IPS DF 4.7 (cell line): ENCODE measurements at regions not wholly inside any gene's neighbourhood (a gene's known extent, or its start where the extent isn't known, plus 50 kb on each side); places are given as distances from the start of the nearest gene placed in this dataset.

Experiments used
- DNase-seq: peaks from one replicate; pipeline ENCODE4 v3.0.0-alpha.2; 2013; ENCODE audit warnings: low spot score; ENCODE audit errors: extremely low read depth

GRCh38 chr14:26132061-26132645 lies 465.7 kb downstream of the NOVA1 start:
- DNase-seq: no peak

DNA sequence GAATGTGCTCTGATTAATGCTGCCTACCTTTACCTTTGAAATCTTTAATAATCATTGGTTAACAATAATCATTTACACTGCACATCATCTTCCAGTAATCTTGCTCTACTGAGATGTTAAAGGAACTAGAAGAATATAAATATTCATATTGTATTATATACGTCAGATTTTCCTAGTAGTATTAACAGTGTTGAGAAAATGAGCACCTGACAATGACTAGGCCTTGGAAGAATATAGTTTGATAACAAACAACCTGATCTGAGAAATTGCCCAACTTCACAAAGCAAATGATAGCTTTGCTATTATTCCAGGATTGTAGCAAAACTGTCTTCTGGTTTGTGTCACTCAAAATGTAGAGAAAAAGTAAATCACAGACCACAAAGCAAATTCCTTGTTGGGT lies 467.1 kb downstream of the NOVA1 start:
- no peak for DNase-seq

DNA sequence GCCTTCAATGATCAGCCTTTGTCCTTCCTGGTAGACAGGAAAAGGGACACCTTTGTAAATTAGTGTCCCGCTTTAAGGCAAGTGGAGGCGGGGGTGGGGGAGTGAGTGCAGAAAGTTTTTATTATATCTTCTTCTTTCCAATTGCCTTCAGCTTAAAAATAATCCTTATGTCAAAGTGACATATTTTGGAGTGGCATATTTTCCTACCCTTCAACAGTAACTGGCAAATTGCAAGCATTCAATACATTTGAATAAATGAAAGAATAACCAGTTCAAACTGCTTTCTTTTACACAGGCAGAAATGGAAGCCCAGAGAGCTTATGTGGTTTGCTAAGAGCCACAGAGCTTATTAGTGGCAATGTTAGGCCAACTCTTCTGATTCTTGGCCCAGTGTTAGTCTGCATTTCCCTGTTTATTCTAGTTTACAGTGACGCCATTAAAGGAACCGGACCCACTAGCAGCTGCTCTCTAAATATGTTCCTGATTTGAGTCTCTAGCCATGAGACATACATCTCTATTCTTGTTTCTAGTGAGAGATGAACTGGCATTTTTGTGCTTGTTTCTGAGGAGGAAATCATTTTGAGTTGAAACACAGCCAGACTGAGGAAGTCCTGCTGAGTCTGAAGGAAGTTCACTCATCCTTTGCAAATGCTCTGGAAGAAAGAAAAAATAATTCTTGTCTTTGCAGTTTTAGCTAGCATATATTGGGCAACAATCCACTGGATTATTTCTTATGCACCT lies 468.7 kb downstream of the NOVA1 start:
- DNase-seq: no peak

DNA sequence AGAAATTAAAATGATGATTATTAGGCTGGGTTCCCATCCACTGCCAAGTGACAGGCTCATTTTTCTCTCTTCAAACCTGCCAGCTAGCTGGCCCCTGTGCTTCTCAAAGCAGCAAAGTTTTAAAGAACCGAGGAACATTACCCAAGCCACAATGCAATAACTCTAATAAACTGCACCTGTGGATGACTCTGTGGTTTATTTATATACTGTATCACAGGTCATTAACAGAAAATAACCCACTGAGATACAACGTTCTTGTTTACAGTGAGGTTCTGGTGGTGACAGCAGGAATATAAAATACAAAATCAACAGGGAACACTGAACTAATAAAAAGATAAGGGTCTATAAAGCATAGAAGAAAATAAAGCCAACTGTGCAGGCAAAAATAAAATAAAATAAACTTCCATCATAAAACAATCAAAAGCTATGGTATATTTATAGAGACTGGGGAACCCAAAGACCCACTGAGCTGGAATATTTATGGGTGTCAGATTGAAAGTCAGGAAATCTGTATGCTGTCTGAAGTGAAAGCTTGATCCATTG lies 472.9 kb downstream of the NOVA1 start:
- no peak for DNase-seq

DNA sequence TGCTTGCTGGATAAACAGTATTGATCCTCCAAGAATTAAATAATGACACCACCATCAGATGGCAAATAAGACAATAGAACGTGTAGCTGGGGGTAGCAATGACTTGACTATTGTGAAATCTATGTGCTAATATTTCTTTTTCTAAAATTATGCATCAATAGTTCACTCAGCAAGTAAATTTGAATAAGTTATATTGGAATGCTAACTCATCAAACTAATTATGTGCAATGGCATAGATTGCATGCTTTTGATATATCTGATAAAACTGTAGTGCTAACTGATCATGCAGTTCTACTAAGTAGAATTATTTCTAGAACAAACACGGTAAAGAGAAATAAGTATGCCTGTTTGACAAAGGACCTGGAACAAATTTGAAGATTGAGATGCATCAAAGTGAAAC lies 474.4 kb downstream of the NOVA1 start:
- DNase-seq: no peak

DNA sequence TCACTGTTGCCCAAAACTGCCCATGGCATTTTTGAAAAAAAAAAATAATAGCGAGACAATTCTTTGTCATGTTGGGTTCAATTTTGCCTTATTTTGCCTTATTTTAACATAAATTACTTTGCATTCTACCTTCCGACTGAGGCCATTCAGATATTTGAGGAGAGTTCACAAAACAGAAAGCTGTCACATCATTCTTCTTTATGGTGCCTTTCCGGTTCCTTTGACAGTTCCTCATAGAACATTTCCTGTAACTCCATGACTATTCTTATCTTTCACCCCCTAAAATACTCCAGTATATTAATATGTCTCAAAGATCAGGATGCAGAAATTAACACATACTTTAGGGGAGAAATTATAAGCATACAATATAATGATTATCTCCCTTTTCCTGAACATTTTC lies 476.7 kb downstream of the NOVA1 start:
- DNase-seq: no peak

DNA sequence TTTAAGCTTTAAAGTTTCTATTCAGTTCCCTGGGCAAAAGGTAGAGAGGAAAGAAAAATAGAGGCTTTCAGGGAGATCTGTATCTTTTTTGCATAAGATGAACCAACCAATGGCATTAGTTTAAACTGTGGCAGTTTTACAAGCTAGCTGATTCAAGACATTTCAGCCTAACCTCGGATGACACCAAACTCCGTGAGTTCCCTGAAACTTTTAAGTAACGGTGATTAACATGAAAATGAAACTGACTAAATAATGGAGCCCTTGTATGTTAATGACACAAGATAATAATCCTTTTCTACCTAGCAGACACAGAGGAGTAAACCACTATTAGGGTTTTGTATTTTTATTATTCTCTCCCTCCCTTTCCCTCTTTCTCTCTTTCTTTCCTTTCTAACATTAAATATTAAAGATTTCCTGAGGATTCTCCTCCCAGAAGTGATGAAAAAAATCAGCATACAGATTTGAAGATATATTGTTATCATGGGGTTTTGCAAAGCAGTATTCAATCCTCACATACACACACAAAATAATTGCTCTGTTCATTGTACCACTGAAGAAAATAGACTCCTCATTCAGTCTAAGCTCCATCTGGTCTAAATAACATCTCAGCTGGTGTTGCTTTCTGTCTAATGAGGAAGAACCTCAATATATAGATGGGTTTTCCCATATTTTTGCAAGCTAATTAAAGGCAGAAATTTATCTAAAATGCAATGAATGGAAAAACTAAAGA lies 483.8 kb downstream of the NOVA1 start:
- DNase-seq: no peak

DNA sequence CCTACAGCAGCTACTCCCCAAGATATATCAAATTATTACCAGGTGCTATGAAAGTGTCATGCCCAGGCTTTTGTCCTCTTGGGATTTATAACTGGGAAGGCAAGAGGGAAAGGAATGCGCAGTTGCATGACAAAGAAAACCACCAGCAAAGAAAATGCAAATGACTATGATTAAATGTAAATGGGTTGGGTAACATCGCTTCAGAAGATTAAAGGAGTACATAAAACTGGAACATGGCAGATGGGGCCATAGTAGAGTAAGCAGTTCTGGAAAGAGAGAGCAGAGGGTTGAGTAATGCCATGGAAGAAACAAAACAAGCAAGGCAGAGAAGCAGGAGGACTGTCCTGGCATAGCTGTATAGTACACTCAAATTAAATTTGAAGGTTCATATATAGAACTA lies 493.1 kb downstream of the NOVA1 start:
- no peak for DNase-seq

GRCh38 chr14:26097852-26098251 lies 500.0 kb downstream of the NOVA1 start:
- DNase-seq: no peak

DNA sequence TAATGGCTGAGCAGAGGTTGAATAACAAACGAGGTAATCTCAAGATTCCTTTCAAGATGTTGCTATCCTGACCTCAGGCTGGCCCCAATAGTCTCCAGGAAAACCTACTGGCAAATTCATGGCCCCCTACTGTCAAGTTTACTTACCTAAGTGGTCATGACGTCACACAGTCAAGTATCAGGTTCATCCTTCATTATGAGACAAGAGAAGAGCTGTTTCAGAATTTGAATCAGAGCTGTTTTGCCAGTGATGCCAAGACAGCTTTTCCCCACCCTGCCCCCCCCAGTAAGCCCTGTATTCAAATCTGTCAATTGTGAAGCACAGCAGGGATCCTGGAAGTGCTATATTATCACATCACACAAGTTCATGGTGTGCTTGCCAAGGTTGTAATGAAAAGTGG lies 509.6 kb downstream of the NOVA1 start:
- peak; percentile 38 for DNase-seq

- DNase-seq: no peak
Measured at GRCh38 chr14:26081043-26081442, 516.8 kb downstream of the NOVA1 start.

GRCh38 chr14:26078561-26078960 lies 519.3 kb downstream of the NOVA1 start:
- no peak for DNase-seq

- no peak for DNase-seq
Measured at GRCh38 chr14:26074892-26075291, 522.9 kb downstream of the NOVA1 start.

- DNase-seq: no peak
Measured at GRCh38 chr14:26070443-26070842, 527.4 kb downstream of the NOVA1 start.

DNA sequence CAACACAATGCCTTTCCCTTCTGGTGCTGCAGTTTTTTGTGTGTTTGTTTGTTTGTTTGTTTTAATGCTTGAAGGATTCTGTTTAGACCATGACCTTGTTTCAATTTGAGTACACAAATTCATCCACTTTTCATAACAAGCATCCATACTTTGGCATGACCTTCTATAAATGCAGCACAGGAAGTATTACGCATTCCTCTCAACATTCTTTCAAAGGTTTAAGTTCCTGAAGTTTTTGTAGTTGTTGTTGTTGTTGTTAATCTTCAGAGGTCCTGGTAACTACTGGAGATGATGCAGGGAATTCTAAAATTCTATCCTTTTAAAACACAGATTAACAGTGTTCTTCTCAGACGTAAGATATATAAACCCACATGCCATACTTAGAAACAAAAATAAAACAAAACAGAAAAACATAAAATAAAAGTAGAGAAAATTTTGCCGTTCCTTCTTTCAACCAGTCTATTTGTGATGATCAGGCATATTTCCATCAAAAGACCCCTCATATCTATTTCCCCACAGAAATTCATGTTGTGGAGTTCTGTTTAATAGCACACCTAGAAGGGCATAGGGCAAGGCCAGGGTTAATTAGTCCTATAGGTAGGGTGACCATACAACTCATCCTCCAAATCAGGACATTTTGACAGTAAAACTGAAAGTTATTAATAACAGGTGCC lies 529.9 kb downstream of the NOVA1 start:
- no peak for DNase-seq

- DNase-seq: no peak
Measured at GRCh38 chr14:26067341-26067740, 530.5 kb downstream of the NOVA1 start.

DNA sequence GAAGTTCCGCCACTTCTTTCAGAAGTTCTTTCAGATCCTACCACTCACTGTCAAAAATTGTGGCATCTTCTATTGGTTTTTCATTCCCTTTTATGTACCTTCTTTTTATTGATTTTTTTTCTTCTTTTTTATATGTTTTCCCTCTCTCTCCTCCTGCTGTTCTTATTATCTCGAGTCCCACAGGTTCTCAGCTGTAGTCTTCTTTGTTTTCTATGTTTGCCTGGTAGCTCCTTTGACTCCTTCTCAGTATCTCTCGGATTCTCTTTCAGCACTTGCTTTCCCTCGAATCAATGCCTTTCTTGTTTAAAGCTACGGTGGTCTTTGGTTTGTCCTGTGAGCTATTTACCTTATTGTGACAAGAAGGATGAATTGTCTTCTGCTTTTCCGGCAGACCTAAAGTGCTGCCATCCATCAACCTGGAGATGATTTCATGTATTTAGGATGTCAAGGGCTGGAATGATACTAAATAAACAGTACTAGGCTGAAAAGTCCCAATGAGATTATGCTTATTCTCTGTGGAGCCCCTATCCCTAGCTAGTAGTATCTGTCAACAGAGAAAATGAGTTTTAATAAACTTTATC lies 541.7 kb downstream of the NOVA1 start:
- DNase-seq: no peak

GRCh38 chr14:26032348-26032747 lies 565.5 kb downstream of the NOVA1 start:
- no peak for DNase-seq

DNA sequence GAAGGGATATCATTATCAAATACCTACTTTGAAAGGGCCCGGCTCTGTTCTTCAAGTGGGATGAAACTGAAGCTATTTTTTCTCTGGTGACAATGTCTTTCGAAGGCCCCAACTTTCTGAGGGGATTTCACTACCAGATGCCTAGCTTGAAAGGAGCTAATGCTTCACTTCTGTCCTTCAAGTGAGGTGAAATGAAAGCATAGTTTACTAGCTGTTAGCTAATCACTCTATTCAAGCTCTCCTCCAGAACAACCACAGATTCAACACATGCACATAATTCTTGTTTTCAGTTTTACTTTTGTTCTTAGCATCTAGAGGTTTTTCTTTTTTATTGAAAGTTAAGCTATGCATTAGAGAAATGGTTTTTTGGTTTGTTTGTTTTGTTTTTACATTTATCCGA lies 571.4 kb downstream of the NOVA1 start:
- DNase-seq: no peak

DNA sequence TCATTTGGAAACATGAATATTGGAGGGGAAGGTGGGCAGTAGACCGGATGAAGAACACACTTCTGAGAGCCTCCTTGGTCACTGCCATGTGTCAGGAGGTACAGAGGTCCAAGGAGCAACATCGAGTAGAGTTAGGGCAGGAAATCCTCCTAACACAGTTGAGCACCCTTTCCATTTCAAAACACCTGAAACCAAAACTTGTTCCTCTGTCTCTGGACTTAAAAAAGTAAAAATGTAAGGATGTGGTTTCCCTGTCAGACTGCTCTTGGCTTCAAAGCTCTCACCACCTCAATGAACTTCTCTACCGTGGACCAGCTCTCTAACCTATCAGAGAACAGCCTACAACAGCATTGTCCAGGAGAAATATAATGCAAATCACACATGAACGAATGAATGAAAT lies 573.9 kb downstream of the NOVA1 start:
- no peak for DNase-seq

GRCh38 chr14:26021759-26022158 lies 576.1 kb downstream of the NOVA1 start:
- no peak for DNase-seq

DNA sequence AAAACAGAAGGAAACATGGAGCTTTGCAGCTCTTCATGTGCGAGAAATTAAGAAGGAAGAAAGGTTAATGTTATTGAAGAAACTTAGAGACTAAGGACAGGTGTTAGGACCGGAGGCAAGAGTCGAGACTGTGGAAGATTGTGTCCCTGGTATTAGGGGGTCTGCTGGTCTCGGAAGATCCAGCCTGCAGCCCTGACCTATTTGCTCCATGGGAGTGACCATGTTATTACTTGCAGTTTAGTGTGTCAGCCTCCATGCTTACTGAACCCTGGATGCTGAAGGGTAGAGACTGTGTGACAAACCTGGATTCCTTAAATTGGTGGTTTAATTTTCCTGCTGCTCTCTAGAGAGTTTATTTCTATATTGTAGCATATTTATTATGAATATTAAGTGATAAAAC lies 580.6 kb downstream of the NOVA1 start:
- DNase-seq: no peak
